Embryonic facial prominence (tissue), 1 donor: ENCODE measurements at regions not wholly inside any gene's neighbourhood (a gene's known extent, or its start where the extent isn't known, plus 50 kb on each side); places are given as distances from the start of the nearest gene placed in this dataset.

ENCODE experiments used
- DNase-seq: peaks from one replicate; pipeline ENCODE4 v3.0.0-alpha.2; 2016; ENCODE audit errors: extremely low spot score

DNA sequence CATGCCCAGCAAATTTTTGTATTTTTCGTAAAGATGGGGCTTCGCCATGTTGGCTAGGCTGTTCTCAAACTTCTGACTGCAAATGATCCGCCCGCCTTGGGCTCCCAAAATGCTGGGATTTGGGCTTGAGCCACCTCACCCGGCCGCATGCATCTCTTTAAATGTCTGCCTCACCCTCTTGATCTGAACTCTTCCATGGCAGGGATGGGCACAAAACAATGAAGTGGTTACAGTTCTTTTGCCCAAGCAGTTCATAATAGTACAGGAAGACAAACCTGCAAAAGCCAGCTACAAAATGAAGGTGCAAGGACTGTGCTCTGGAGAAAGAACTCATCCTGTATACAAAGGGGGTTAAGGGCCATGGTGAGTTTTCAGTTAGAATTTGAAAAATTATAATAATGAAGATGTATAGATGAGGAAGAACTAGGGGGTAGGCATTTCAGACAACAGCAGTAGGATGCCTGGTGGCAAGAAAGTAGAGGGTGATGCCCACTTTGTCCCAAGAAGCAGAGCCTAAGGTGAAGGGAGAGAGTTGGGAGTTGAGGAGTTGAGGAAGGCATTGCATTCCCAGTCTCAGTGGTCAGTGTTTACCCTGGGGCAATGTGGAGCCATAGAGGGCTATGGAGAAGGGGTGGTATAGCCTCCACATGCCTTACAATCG is 160.8 kb upstream of the MYCN start:
- DNase-seq, result no peak

DNA sequence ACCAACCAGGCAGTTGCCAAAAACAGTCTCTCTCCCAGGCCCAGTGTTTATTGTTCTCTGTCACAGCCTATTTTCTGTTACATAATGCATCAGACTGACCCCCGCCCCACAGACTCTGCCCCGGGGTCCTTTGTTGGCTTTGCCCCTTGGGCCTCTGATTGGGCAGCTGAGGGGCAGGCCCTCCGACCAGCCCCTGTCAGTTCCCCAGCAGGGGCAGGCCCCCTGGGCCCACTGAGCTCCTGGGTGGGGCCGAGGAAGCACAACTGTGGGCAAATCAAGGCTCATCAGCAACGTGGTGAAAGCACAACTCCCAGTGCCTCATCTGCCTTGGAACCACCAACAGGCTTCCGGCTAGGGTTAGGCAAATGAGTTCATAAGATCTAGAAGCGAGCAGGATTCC is 160.1 kb upstream of the MYCN start:
- no peak for DNase-seq

DNA sequence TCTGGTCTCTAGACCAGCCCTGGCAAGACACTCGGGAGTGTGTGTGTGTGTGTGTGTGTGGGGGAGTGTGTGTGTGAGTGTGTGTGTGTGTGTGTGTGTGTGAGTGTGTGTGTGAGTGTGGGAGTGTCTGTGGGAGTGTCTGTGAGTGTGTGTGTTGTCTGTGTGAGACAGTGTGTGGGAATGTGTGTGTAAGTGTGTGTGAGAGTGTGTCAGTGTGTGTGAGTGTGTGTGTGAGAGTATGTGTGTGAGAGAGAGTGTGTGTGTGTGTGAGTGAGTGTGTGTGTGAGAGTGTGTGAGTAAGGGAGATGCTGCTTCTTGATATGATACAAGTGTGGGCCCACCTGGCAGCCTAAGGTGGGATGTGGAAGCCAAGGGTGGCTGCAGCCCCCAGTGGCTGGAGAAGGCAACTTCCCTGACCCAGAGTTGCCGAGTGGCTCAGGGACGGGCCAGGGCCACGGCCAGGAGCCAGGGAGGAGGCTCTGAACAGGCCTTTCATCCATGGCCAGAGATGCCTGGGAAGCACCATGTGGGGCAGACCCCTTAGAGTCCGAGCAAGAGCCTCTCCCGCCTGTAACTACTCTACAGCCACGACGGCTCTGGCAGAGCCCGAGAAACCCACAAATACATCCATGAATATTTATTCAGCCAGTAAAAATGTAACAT is 159.3 kb upstream of the MYCN start:
- DNase-seq, result no peak

DNA sequence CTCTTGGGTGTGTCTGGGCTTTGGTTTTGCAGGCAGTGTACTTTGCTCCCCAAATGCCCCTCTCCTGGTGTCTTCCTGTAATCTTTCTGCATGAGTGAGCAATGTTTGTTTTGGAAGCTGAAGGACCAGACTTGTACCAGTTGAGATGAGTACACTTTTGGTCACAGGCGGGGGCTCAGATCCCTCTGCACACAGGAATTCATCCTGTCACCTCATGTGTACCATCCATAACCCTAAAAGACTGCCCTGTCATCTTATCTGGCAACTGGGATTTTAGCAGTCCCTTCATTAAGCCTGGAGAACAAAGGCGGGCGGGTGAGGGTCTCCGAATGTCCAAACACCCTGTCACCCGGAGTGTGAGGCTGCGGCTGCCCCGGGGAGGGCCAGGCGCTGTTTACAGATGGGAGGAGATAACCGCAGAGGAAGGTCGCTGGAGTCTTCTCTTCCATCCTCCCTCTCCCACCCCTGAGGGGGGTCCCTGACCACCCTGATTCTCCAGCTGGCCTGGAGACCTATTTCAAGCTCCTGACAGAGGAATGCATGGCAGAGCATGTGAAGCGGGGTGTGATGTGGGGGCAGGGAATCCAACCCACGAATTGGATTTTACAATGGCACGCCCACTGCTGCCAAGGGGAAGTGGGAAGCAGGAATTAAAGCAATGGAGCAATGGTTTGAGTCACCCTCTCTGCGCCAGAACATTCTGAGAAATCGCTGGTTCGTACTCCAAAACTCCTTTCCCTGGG is 158.2 kb upstream of the MYCN start:
- DNase-seq, result no peak

DNA sequence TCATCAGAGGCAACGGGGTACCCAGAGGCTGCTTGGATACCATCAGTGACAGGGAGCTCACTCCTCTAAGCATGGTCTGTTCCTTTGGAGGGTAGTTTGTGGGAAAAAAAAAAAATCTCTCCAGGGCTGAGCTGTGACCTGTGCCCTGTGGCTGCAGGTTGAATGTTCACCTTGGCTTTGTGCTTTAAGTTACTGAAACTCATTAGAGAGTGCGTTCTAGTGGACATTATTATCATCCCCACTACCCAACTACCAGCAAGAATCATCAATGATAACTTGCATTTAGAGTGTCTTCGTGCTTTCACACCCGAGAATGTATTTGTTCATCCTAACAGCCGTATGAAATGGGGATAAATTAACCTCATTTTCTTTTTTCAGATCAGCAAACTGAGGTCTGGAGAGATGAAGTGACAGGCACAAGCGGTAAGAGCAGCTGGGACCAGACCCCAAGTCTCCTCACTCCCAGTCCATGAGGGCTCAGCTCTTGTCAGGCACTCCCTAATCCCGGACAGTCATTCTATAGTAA is 157.5 kb upstream of the MYCN start:
- no peak for DNase-seq

DNA sequence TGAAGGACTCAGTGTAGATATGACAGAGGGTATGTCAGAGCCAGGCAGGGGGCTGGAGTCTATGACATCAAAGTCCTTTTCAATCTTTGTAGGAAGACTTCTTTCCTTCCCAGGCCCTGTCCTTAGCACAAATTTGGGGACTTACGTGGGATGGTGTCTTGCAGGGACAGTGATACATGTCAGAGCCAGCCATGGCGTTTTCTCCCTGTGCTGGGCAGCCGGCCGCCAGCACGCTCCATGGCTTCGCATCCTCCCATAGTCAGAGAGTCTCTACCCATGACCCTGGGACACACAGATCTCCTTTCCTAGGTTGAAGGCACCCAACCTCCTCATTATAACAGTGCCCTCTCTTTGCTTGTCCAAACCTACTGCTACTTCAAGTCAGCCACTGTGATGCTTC is 156.9 kb upstream of the MYCN start:
- no peak for DNase-seq

DNA sequence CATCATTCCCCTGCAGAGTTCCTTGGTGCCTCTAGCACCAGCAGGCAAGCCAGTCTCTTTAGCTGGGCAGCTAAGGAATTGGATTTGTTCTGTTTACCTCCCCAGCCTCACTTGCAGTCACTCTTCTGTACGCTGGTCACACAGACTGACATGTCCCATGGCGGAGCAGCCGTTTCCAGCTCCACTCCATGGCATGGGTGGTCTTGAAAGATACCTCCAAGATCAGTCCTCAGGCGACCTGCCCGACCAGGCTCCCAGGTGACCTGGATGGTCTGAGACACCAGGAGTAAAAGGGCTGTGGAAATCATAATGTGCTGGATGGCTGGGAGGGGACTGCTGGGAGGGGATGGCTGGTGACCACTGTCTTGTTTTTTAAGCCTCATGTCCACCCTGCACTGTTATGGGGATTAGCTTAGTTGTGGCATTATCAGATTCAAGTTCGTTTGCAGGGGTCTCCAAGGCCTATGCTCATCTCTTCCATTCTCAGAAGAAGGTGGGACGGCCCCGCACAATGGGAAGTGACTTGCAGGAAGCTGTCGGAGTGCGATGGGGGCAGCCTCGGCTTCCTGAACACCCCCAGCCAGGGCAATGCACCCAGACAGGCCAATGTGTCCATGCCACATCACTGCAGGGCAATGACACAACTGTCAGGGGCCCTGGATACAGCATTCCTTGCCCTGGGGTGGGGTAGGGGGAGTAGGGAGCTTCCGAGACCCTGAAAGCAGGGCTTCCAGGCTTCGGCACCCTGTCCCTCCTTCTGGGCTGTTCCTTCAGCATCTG is 156.1 kb upstream of the MYCN start:
- DNase-seq, result no peak

DNA sequence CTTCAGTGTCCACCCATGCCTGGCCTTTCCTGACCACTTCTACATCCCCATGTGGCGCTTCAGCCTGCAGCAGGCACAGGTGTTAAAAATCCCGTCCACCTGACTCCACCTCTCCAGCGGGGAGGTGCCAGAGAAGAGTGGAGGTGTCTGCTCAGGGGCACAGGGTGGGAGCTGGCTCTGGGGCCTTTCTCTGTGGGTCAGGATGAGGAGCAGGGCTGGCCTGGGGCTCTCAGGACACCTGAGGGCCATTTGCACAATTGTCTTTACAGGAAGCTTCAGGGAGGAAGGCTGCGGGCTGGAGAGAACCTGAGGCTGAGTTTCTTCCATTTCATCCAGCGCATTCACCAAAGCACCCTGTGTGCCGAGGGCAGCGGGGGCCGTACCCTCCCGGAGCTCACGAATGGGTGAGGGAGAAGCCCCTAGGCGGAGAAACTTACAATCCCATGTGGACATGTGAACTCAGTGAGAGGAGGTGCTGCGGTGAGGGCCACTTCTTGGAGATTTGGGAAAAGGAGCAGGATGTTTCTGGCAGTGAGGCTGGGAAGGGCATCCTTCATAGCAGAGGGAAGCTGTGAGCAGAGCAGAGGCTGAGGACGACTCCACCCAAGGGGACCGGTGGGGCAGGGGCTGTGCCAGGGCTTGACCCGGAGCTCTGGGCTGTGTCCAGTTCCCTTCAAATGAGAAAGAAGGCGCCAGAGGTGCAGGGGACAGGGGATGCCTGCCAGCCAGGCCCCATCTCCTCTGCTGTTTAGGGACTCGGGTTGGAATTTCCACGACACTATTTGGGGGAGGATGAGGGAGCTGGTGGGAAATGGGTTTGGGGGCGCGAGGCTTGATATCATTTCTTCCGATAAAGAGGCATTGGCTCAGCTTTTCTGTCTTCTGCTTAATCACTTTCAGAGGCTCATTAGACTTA is 155.2 kb upstream of the MYCN start:
- no peak for DNase-seq

DNA sequence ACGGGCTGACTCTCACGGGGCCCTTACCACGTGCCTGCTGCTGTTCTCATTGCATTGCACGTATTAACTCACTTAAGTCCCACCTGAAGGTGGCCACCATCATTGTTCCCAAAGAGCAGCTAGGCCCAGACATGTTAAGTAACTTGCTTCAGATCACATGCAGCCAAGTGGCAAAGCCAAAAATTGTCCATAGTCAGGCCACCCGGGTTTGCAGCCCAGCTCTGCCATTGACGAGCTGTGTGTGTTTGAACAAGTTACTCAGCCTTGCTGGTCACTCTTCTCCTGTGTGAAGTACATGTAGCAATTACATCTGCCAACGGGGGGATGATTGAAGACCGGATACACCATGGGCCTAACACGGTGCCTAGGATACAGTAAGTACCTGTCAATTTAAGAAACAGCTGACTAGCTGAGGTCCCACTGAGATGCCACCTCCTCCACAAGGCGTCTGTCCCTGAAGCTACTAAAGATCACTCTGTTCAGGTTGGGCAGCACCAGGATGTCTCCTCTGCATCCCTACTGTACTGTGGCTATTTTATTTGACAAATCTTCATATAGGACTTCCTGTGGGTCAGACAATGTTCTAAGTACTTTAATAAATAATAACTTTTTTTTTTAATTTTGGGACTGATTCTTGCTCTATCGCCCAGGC is 154.2 kb upstream of the MYCN start:
- DNase-seq, result no peak

DNA sequence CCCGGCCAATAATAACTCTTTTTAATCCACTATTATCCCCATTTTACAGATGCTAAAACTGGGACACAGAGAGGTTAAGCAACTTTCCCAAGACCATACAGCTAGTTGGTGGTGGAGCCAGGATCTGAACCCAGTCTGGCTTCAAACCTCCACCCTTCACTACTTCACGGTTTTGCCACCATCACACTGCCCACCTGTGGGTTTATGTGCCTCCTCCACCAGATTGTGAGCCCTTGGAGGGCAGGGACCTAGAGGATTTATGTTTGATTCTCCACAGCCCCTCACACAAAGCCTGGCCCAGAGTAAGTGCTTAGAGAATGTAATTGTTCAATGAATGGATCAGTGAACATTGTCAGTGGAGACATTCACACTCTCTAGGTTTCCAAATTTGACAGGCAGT is 153.4 kb upstream of the MYCN start:
- DNase-seq, result no peak

DNA sequence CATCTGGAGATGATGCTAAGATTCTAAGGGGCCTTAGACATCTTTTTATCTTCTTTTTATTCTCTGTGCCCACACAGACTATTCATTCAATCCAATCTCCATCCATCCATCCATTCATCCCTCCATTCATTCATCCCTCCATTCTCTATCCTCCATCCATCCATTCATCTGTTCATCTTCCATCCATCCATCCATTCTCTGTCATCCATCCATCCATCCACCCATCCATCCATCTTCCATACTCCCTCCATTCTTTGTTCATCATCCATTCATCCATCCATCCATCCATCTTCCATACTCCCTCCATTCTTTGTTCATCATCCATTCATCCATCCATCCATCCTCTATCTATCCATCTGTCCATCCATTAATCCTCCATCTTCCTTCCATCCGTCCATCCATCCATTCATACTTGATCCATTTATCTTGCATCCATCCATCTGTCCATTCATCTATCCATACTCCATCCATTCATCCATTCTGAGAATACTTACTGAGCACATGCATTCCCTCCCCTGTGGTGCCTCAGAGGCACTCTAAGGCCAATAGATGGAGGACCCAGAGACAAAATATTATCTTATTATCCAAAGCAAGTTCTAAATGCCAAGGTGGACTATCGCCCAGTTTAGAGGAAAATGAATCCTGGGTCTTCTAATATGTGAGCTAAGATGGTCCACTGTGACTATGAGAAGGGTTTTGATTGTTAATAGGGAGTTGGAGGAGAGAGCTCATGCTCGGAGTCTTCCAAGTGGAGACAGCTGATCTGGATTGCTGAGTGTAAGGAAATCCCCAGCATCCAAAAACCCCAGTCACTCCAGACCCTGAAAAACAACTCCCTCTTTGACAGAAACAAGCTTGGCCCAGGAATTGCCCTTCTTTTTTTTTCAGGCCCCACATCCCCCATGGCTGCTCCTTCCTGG is 152.6 kb upstream of the MYCN start:
- DNase-seq, result no peak

DNA sequence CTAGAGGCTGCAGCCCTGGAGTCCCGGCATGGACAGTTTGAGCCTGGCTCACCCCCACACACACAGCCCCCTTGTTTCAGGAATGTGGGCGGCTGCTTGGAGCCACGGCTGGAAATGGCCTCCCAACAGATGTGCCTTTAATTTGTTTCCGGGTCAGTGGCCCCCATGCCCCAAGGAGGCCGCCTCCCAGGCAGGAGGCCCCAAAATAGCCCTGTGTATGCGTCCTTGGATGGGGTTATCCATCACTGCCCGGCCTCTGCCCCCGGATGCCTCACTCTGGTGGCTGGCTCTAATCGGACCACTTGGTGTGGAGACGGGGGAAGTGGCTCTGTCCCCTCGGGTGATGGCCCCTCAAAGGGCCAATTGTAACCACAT is 151.9 kb upstream of the MYCN start:
- no peak for DNase-seq

DNA sequence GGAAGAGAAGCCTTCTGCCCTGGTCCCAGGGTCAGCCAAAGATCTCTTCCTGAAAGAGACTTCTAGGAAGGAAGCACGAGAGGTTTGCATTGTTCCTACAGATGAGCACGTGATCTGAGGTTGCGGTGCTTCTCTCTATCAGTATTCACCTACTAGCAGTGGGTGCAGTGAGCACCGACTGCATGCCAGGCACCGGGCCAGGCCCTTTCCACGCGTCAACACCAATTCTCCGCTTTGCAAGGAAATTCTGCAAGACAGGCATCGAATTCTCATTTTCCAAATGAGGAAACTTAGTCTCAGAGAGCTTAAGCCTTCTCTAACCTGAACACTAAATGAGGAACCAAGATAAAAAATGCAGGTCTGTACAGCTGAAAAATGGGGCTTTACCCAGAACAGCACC is 151.5 kb upstream of the MYCN start:
- no peak for DNase-seq

DNA sequence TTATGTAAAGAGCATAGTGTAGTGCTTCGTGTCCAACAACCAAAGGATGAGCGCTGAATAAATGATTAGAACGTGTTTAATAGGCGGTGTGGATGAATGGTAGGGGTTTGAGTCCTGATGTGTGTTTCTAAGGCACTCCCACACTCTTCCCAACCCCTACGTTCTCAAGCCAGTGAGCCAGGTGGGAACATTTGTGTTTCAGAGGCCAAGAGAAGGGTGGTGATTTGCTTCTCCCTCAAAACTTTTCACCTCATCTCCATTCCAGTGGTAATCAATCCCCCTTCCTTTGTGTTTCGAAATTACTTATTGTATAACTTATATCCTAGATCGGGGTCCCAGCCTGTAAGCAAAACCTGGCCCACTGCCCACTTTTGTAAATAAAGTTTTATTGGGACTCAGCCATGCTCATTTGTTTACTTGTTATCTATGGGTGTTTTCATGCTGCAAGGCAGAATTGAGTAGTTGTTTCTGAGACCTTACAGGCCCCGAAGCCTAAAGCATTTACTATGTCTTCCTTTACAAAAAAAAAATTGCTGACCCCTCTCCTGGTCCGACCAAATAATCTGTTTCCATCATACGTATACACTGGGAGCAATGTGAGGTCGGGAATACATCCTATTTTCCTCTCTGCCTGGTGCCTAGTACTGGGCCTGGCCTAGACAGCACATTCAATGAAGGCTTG is 150.8 kb upstream of the MYCN start:
- DNase-seq, result no peak

DNA sequence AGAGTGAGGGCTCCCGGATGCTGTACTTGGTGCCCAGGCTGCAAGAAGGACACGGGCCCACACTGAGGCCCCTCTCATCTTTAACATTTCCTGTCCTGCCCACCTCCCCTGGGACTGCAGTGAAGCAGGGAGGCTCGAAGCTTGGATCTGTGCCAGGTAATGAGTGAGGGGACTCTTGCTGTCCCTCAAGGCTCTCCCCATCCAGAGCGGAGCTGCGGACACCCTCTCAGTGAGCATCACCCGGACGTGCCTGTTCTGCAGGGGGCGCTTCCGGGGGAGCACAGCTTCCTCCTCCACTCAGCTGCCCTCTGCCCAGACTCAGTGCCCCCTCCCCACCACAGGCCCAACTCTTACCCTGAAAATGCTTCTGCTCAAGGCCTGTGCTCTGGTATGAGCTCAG is 150.0 kb upstream of the MYCN start:
- DNase-seq, result no peak

DNA sequence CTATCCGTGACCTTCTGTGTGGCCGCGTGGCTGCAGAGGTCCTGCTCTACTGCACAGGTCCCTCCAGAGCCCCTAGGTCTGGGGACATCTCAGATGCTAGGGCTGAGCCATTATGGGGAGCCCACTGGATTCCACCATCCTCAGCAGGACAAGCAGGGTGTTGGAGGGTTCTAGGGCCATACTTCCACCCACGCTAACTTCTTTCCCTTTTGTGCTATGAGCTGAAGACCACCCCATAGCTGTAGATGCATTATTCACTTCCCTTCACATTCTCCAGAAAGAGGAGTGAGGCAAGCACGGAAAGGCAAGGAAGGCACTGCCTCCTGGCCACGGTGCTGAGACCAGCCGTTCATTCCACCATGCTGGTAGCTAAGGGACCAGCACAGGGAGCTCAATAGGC is 149.5 kb upstream of the MYCN start:
- no peak for DNase-seq

DNA sequence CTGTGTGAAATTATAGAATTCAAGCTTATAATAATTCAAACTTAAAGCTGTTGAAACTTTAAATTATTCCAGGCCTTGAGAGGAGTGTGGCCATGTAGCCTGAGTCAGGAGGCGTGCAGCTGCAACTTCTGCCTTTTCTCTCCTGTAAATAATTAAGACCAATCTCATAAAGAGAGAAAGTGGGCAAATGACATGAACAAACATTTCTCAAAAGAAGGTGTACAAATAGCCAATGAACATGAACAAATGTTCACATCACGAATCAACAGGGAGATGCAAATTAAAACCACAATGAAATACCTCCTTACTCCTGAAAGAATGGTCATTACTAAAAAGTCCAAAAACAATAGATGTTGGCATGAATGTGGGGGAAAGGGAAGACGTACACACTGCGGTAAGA is 149.1 kb upstream of the MYCN start:
- no peak for DNase-seq

DNA sequence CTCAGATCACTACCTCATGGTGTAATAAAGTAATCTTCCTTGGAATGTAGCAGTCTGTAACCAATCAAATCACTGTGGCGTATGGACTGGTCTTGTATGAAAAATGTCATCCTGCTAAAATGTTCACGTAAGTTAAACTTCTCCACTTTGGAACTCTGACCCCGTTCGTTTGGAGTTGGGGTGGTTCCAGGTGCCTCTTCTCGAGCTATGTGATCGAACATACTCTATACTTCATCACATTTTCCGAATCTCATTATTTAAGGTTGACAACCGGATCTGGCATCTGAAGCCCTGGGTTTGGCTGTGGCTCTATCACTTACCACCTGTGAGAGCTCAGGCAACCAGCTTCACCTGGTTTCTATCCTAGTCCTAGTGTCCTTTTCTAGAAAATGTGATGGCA is 148.0 kb upstream of the MYCN start:
- no peak for DNase-seq
